HK-2 (cell line): ENCODE measurements at regions not wholly inside any gene's neighbourhood (a gene's known extent, or its start where the extent isn't known, plus 50 kb on each side); places are given as distances from the start of the nearest gene placed in this dataset.
A peak's percentile ranks its signal among the peaks of the same experiment; 100 is the strongest.

Experiments used
- DNase-seq: peaks from one replicate; pipeline ENCODE4 v3.0.0-alpha.2; 2018; ENCODE audit not compliant: unreplicated experiment

GRCh38 chr4:175440786-175441185 is 371.3 kb downstream of the GPM6A start:
- DNase-seq, result no peak

DNA sequence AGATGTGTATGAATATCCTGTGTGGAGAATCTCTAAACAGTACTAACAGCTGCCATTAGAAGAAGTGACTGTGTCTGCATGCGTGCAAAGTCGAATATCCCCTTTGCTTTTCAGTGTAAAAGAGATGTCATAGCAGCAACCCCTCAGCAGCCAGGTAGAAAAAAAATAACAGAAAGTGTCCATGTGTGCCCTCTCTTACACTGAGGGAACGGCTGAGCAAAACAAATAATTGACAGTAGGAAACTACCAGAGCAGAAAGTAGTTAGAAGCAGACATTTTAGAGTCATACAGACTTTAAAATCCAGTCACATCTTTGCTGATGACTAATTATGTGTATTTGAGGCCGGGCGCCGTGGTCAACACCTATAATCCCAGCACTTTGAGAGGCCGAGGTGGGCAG is 370.8 kb downstream of the GPM6A start:
- no peak for DNase-seq

DNA sequence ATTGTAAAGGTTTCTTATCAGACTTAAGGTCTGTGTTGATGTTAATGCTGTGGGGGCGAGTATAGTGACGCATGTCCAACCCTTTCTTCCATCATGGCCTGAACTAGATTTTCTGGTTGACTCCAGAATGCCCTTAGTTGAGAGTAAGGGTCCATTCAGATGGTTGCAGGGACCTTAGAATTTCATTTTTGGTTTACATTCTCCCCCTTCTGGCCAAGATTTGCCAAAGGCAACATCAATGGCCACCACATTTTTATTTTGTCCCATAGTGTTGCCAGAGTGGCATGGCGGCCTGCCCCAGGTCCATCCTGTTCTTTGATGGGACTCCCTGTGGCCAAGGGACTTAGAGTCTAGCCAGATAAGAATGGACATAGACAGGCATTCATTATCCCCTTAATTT is 368.5 kb downstream of the GPM6A start:
- no peak for DNase-seq

- DNase-seq, result no peak
These were observed 367.6 kb downstream of the GPM6A start for GRCh38 chr4:175444512-175444911.

DNA sequence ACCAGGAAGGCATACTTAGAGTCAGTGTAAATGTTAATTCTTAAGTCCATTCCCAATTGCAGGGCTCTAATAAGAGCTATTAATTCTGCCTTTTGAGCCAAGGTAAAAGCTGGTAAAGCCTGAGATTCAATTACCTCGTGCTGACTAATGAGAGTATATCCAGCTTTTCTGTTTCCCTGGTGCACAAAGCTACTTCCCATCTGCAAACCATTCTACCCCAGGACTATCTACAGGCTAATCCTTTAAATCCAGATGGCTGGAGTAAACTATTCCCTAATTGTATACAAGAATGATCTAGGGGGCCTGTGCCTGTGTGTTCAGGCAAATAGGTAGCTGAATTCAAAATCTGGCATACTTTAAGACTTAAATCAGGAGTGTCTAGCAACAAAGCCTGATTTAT is 365.0 kb downstream of the GPM6A start:
- DNase-seq, result no peak

GRCh38 chr4:175450446-175450845 is 361.6 kb downstream of the GPM6A start:
- DNase-seq, result no peak

DNA sequence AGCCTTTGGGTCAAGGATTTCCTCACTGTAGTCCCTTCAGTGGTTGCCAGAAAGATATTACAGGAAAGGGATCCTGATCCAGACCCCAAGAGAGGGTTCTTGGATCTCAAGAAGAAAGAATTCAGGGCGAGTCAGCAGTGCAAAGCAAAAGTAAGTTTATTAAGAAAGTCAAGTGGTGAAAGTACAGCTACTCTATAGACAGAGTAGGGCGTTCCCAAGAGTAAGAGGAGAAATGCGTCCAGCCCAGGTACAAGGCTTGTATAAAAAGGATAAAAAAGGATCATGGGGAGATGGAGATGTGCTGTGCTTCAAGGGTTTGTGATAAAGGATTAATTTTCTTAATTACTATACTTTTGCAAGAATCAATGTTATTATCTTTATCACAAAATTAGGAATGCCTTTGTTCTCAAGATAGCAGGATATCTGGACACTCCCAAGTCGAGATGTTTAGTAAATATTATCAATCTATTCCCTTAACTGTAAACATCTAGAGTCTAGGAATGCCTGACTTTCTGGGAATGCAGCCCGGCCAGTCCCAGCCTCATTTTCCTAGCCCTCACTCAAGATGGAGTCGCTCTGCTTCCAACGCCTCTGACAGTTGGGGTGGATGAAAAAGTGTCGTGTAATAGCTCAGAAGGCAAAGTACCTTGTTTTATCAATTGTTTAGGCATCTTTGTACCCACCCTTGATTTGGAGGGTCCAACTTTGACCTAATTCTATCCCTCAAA is 360.7 kb downstream of the GPM6A start:
- no peak for DNase-seq

GRCh38 chr4:175453456-175453855 is 358.6 kb downstream of the GPM6A start:
- no peak for DNase-seq

DNA sequence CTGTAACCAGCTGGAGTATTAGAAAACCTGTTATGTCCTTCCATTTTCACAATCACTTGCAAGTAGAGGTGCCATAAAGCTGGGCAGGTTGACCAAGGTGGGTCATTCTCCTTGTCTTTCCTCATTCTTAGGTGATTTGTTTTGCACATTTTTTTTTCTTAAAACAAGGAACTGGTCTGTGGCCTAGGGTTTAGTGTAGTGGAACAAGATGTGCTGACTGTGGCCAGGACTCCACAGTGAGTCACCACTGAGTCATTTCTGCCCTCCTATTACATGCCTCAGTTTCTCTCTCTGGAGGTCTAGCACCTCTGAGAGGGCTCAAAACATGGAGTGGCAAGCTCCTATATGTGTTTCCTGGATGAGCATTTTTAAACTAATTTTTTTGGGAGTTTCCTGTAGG is 355.9 kb downstream of the GPM6A start:
- DNase-seq, result no peak

GRCh38 chr4:175457956-175458355 is 354.1 kb downstream of the GPM6A start:
- no peak for DNase-seq

DNA sequence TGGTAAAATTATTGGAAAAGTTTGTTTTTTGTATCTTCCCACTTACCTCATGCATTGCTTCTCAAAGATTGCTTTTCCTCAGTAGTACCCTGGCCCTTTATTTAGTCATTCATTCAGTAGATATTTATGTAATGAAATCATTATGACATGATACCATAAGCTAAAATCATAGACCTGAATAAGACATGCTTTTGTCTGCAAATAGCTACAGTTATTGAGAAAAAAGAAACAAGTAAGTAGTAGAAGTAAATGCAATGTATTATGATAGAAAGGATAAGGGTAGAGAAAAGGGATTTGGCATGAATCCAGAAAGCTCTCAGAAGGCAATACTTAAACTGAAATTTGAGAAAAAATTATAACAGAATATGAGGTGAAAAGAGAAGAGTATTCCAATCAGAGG is 352.5 kb downstream of the GPM6A start:
- DNase-seq, result no peak

GRCh38 chr4:175460414-175460813 is 351.6 kb downstream of the GPM6A start:
- DNase-seq, result no peak

DNA sequence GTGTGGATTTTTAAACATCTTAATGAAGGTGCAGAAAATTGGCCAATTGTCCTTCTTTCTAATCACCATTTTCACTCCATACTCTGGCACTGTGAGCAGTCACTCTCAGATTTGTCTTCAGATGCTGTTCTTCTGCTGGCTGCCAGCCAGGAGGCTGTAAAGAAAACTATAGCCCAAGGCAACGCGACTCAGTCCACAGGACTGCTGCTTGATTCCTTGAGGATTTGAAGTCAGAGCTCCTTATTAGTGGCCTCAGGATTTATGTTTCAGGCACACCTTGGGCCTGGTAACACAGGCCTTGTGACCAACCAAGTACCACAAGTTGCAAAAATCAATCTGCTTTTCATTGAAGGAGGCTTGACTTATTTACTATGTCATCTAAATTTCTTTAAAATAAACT is 342.6 kb downstream of the GPM6A start:
- peak; percentile 13 for DNase-seq

DNA sequence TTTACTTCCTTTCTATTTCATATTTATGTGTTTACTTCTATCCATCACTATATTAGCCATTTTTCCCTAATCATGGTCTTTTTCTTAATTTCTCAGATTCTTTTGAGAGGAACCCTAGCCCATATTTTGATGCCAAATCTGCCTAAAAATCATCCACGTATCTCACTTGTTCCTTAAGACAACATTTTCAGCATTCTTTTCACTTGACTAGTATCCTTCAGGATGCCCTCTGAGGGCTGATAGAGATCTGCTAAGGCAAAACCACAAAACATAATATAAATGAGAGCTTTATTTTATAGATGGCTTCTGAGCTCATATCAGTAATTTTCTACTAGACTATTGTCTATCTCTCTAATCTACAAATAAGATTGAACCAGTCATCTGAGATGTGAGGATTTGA is 341.9 kb downstream of the GPM6A start:
- DNase-seq, result no peak

DNA sequence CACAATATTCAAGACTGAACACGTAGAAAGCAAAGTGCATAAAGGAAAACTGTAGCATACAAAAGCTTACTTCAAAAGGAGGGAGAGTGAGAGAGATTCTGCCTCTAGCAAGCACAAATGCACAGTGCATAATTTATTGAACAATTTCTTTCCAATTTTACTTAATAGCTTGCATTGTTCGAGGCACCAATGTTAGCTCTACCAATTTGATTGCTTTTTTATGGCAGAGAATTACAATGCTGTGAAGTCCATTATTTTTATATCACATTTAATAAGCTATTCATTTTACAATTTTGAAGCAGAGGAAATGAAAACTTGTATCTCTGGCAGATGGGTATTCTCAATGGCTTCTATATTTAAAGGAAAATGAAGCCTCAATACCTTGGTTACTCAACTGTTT is 331.7 kb downstream of the GPM6A start:
- DNase-seq, result no peak

- no peak for DNase-seq
These were observed 312.2 kb downstream of the GPM6A start for GRCh38 chr4:175499735-175500352.

DNA sequence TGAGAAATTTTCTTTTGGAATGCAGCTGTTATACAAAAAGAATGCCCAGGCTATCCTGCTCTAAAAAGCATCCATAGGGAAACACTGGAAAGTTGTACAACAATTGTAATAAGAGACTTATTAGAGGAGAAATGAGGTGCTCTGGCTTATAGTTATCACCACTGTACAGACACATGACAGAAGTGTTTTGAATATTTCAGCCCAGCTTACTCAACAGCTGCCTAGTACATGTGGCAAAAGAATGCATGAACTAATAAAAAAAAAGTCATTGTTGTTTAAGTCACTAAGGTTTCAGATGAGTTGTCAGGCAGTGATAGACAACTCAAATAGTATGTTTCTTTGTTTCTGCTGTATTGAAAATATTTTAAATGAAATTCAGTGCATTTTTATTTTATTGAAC is 307.7 kb downstream of the GPM6A start:
- no peak for DNase-seq

DNA sequence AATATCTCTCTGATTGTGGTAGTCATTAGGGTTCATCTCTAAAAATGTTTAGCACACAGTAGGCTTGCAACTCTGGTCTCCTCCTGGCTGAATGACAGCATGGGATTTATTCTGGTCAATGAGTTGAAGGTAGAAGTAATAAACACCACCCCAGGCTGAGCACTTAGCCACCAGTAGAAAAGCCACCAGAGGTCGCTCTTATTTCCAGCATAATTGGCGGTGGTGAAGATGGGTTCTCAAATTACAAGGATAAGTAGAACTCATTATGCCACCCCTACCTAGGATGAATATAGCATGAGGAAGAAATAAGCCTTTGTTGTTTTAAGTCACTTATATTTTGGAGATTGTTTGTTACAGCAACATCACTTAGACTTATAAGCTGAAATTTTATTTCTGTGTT is 302.7 kb downstream of the GPM6A start:
- no peak for DNase-seq

DNA sequence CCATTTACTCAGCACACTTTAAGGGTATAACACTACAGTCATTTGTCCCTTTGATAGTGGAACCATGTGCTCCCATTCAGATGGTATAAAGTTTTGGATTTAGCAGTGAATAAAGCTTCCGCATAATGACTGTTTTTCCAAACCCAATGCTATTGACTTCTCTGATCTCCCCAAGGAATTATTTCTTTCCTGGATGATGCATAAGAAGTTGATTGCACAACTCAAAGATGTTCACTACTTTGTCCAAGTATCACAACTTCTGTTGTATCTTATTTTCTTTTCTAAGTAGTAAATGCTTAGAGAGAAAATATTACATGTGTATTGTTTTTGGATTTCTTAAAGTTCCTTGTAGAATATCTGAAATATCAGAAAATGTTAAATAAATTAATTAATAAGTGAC is 300.2 kb downstream of the GPM6A start:
- DNase-seq, result no peak

DNA sequence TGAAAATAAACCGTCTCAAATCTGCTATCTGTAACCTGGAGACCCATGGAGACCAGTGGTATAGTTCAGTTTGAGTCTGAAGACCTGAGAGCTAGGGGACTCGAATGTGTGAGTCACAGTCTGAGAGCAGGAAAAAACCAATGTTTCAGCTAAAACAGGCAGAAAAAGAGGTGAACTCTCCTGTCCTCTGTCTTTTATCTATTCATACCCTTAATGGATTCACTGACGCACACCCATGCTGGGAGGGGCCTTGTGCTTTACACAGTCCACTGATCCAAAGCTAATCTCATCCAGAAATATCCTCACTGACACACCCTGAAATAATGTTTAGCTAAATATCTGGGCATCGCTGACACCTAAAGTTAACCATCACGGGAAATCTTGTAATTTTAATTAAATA is 297.9 kb downstream of the GPM6A start:
- DNase-seq, result no peak

GRCh38 chr4:175530655-175531054 is 281.4 kb downstream of the GPM6A start:
- DNase-seq, result no peak

DNA sequence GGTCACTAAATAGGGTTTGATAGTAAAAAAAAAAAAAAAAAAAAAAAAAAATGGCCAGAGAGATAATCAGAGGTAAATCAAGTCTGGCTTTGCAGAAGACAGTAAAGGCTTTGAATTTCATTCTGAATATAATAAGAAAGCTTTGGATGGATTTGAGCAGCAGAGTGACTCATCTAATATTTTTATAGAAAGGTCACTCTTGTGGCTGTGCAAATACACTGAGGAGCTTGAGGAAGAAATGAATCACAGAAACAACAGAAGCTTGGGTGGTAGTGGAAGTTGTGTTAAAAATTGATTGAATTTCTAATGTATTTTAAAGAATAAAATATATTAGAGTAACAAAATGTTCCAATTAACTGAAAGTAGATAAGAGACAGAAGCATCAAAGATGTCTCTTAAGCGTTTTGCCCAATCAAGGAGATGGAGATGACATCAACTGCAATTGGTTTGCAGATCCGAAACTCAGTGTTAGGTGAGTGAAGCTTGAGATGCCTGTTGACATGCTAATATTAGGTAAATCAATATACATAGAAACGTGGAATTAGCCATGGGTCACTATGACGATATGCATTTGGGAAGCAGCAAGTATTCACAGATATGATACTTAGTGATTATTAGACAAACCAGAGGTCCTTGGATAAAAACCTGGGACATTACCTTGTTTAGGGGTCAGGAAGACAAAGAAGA is 280.5 kb downstream of the GPM6A start:
- no peak for DNase-seq

- DNase-seq, result no peak
These were observed 275.1 kb downstream of the GPM6A start for GRCh38 chr4:175536852-175537453.
